Neural cell (in vitro differentiated cells): ENCODE measurements at regions not wholly inside any gene's neighbourhood (a gene's known extent, or its start where the extent isn't known, plus 50 kb on each side); places are given as distances from the start of the nearest gene placed in this dataset.

Experiments used
- H2AFZ ChIP-seq: fragments of 200-600, 300-800 bp; sonication (generic), shearing (Covaris generic); 2 replicates; pipeline ENCODE4 v1.6.0; 2014; ENCODE audit warnings: low read depth, mild to moderate bottlenecking, antibody characterized with exemption, low read length, moderate library complexity
- H3F3A ChIP-seq: fragments of 200-600 bp; shearing (Covaris generic); 2 replicates; pipeline ENCODE4 v1.6.1; 2016; ENCODE audit warnings: mild to moderate bottlenecking, moderate library complexity, mixed read lengths, antibody characterized with exemption, low read length; ENCODE audit not compliant: insufficient read depth, poor library complexity, severe bottlenecking
- H3K27ac ChIP-seq: fragments of 200-600, 300-800 bp; sonication (generic), shearing (Covaris generic); 2 replicates; pipeline ENCODE4 v1.5.1; 2014; ENCODE audit warnings: mild to moderate bottlenecking, low read length, moderate library complexity
- H3K27me3 ChIP-seq: fragments of 300-800, 200-600 bp; sonication (generic), shearing (Covaris generic); 2 replicates; pipeline ENCODE4 v1.6.0; 2014; ENCODE audit warnings: mild to moderate bottlenecking, low read depth, low read length, moderate library complexity; ENCODE audit not compliant: insufficient read depth
- H3K36me3 ChIP-seq: fragments of 300-800, 200-600 bp; sonication (generic), shearing (Covaris generic); 2 replicates; pipeline ENCODE4 v1.5.1; 2014; ENCODE audit warnings: mild to moderate bottlenecking, antibody characterized with exemption, low read length, moderate library complexity; ENCODE audit not compliant: insufficient read depth
- H3K4me2 ChIP-seq: fragments of 300-800, 200-600 bp; sonication (generic), shearing (Covaris generic); 2 replicates; pipeline ENCODE4 v1.6.0; 2014; ENCODE audit warnings: mild to moderate bottlenecking, low read length
- H3K4me3 ChIP-seq: fragments of 300-800, 200-600 bp; sonication (generic), shearing (Covaris generic); 2 replicates; pipeline ENCODE4 v1.5.1; 2014; ENCODE audit warnings: mild to moderate bottlenecking, low read length, moderate library complexity
- H3K79me2 ChIP-seq: fragments of 200-600 bp; shearing (Covaris generic); replicated peaks from 2 replicates; pipeline ENCODE4 v1.6.0; 2014; ENCODE audit warnings: mild to moderate bottlenecking, low read length, moderate library complexity; ENCODE audit not compliant: insufficient read depth
- H3K9ac ChIP-seq: fragments of 300-800, 200-600 bp; sonication (generic), shearing (Covaris generic); 2 replicates; pipeline ENCODE4 v1.6.1; 2016; ENCODE audit warnings: mild to moderate bottlenecking, low read length, mixed read lengths
- H3K9me2 ChIP-seq: fragments of 200-600 bp; shearing (Covaris generic); 2 replicates; pipeline ENCODE4 v1.6.1; 2016; ENCODE audit warnings: mild to moderate bottlenecking, low read length, mixed read lengths; ENCODE audit not compliant: insufficient read depth
- H3K9me3 ChIP-seq: fragments of 200-600, 300-800 bp; sonication (generic), shearing (Covaris generic); 2 replicates; pipeline ENCODE4 v1.6.1; 2016; ENCODE audit warnings: mild to moderate bottlenecking, mixed run types, low read length, moderate library complexity, mixed read lengths
- H4K20me1 ChIP-seq: fragments of 200-600 bp; shearing (Covaris generic); 2 replicates; pipeline ENCODE4 v1.6.1; 2016; ENCODE audit warnings: mild to moderate bottlenecking, mixed run types; ENCODE audit not compliant: insufficient read depth
- EP300 ChIP-seq: fragments of 450-650 bp; conservative IDR thresholded peaks from 2 replicates; pipeline ENCODE4 v1.6.1; 2014; ENCODE audit warnings: antibody characterized with exemption, mild to moderate bottlenecking, moderate library complexity; ENCODE audit not compliant: poor library complexity, severe bottlenecking
- EZH2 ChIP-seq: fragments of 200-600, 300-800 bp; shearing (Covaris generic), sonication (generic); IDR thresholded peaks from 2 replicates; pipeline ENCODE4 v1.6.1; 2014; ENCODE audit warnings: antibody characterized with exemption, low read length, borderline replicate concordance, mild to moderate bottlenecking; ENCODE audit not compliant: insufficient read depth, poor library complexity, severe bottlenecking
- MXI1 ChIP-seq: fragments of 450-650 bp; conservative IDR thresholded peaks from 2 replicates; pipeline ENCODE4 v1.6.1; 2014; ENCODE audit warnings: antibody characterized with exemption, mild to moderate bottlenecking; ENCODE audit not compliant: poor library complexity, severe bottlenecking
- POLR2AphosphoS5 ChIP-seq: IDR thresholded peaks from 2 replicates; pipeline ENCODE4 v1.6.1; 2012
- RAD21 ChIP-seq: fragments of 450-650 bp; conservative IDR thresholded peaks from 2 replicates; pipeline ENCODE4 v1.6.1; 2014; ENCODE audit warnings: antibody characterized with exemption, mild to moderate bottlenecking, moderate library complexity
- SMC3 ChIP-seq: fragments of 450-650 bp; conservative IDR thresholded peaks from 2 replicates; pipeline ENCODE4 v1.6.1; 2014; ENCODE audit warnings: antibody characterized with exemption, mild to moderate bottlenecking, moderate library complexity; ENCODE audit not compliant: poor library complexity
- TAF1 ChIP-seq: IDR thresholded peaks from 2 replicates; pipeline ENCODE4 v1.6.1; 2012; ENCODE audit warnings: low read depth
- TF ChIP-seq, protein P1 (sequence below): fragments of 450-650 bp; IDR thresholded peaks from 2 replicates; pipeline ENCODE4 v1.5.1; 2014; ENCODE audit warnings: antibody characterized with exemption, mild to moderate bottlenecking, moderate library complexity; ENCODE audit not compliant: poor library complexity, severe bottlenecking
- TF ChIP-seq, protein P2 (sequence below): IDR thresholded peaks from 2 replicates; pipeline ENCODE4 v1.6.1; 2012; ENCODE audit warnings: borderline replicate concordance

DNA sequence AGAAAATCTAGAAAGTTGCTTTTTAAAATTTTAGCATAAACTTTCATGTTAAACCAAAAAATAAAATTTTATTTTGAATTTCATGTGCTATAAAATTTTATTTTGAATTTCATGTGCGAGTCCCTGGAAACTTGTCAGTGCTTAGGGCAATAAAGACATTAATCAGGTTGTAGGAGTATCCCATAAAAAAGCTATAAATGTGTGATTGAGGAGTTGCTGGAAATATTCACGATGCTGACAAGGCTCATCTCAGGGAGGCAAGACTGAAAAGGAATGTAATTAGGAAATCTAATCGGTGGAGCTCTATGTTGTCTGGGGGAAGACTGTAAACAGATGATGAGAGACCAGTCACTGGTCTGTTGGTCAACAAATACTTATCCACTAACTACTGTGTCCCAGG is 117.9 kb downstream of the LRIG2 start:
- no peak overlapping the region for H2AFZ ChIP-seq
- H3K4me3 ChIP-seq: no peak overlapping the region
- TF ChIP-seq SMC3 (no peak), EP300 (no peak)
- TF ChIP-seq, protein P1, sequence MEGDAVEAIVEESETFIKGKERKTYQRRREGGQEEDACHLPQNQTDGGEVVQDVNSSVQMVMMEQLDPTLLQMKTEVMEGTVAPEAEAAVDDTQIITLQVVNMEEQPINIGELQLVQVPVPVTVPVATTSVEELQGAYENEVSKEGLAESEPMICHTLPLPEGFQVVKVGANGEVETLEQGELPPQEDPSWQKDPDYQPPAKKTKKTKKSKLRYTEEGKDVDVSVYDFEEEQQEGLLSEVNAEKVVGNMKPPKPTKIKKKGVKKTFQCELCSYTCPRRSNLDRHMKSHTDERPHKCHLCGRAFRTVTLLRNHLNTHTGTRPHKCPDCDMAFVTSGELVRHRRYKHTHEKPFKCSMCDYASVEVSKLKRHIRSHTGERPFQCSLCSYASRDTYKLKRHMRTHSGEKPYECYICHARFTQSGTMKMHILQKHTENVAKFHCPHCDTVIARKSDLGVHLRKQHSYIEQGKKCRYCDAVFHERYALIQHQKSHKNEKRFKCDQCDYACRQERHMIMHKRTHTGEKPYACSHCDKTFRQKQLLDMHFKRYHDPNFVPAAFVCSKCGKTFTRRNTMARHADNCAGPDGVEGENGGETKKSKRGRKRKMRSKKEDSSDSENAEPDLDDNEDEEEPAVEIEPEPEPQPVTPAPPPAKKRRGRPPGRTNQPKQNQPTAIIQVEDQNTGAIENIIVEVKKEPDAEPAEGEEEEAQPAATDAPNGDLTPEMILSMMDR: no peak

DNA sequence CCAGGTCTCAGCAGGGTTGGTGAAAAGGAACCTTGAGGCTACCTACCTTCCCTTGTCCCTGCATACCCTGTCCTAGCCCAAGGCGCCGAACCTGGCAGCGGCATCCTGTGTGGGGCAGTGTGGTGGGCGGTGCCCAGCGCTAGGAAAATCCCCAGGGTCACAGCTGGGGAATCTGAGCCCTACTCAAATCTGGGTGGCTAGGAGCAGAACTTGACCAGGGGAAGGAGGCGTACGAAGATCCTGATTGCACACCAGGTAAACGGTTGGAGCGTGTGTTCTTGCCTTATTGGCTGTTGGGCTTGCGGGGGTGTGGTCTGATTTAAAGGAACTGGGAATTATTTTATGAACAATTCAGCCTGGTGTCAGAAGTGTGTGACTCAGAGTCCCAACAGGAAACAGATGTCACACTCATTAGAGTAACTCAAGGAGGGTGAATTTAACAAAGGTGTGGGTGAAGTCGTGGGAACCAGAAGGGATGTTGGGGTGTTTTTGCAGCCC is 118.6 kb downstream of the LRIG2 start:
- no peaks in the 10 kb centered on the region for H3K9me2 ChIP-seq
- no peak overlapping the region for H3K4me2 ChIP-seq
- H3K36me3 ChIP-seq: no peaks in the 10 kb centered on the region
- no peak overlapping the region for H3K27ac ChIP-seq
- H2AFZ ChIP-seq: no peak overlapping the region
- no peak overlapping the region for H3K4me3 ChIP-seq
- H3K27me3 ChIP-seq: no peaks in the 10 kb centered on the region
- no peaks in the 10 kb centered on the region for H3F3A ChIP-seq
- no peak overlapping the region for H3K9ac ChIP-seq
- no peaks in the 10 kb centered on the region for H3K79me2 ChIP-seq
- TF ChIP-seq EP300: no peak
- no peak for TF ChIP-seq RAD21
- TF ChIP-seq, protein P2, sequence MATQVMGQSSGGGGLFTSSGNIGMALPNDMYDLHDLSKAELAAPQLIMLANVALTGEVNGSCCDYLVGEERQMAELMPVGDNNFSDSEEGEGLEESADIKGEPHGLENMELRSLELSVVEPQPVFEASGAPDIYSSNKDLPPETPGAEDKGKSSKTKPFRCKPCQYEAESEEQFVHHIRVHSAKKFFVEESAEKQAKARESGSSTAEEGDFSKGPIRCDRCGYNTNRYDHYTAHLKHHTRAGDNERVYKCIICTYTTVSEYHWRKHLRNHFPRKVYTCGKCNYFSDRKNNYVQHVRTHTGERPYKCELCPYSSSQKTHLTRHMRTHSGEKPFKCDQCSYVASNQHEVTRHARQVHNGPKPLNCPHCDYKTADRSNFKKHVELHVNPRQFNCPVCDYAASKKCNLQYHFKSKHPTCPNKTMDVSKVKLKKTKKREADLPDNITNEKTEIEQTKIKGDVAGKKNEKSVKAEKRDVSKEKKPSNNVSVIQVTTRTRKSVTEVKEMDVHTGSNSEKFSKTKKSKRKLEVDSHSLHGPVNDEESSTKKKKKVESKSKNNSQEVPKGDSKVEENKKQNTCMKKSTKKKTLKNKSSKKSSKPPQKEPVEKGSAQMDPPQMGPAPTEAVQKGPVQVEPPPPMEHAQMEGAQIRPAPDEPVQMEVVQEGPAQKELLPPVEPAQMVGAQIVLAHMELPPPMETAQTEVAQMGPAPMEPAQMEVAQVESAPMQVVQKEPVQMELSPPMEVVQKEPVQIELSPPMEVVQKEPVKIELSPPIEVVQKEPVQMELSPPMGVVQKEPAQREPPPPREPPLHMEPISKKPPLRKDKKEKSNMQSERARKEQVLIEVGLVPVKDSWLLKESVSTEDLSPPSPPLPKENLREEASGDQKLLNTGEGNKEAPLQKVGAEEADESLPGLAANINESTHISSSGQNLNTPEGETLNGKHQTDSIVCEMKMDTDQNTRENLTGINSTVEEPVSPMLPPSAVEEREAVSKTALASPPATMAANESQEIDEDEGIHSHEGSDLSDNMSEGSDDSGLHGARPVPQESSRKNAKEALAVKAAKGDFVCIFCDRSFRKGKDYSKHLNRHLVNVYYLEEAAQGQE: no peak
- no peak for TF ChIP-seq TAF1
- TF ChIP-seq, protein P1: no peak
- TF ChIP-seq POLR2AphosphoS5: no peak
- TF ChIP-seq EZH2: no peak
- TF ChIP-seq MXI1: no peak
- TF ChIP-seq SMC3: no peak
- H4K20me1 ChIP-seq: no peaks in the 10 kb centered on the region
- H3K9me3 ChIP-seq: no peaks in the 10 kb centered on the region

More for the DNA sequence above, 117.9 kb downstream of the LRIG2 start:
- Histone ChIP-seq H3K9ac (no peak overlapping the region), H3K27me3 (no peaks in the 10 kb centered on the region), H4K20me1 (no peaks in the 10 kb centered on the region), H3K9me3 (no peaks in the 10 kb centered on the region), H3K27ac (no peak overlapping the region), H3F3A (no peaks in the 10 kb centered on the region), H3K9me2 (no peaks in the 10 kb centered on the region), H3K4me2 (no peak overlapping the region), H3K79me2 (no peaks in the 10 kb centered on the region), H3K36me3 (no peaks in the 10 kb centered on the region)
